ENCODE measurements at regions not wholly inside any gene's neighbourhood (a gene's known extent, or its start where the extent isn't known, plus 50 kb on each side); places are given as distances from the start of the nearest gene placed in this dataset.

DNA sequence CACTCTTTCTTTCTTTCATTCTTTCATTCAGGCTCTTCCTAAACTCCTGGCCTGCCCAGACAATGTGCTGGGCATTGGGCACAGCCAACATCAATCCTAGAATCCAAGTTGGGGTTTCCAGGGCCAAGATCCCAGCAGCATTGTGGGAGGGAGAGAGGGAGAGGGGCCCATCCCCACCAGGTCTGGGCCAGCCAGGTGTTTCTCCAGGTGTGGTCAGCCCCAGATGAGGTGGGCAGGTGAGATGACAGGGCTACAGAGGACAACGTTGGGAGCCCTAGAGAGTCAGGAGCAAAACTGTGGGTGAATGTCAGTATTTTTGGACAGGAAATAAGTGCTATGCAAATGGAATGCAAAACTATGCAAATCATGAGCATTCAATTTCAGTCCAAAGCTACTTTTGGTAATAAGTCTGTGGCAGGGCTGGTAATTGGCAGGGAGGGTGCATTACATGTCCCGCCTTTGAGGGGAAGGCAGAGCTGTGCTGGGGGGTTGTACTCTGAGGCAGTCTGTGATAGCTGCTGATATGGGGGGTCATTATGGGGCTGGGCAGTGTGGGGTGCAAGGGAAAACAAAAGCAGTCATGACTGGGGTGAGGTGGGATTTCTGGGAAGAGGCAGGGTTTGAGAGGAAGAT, 139.9 kb upstream of the IGSF21 start:
- ChIA-PET CTCF (interaction anchor here (1.5 kb wide), 1 partner anchor 12 kb away, joined by 3 read pairs; no protein-coding TSS in a partner anchor), POLR2A (no interaction called here)
- no peak for DNase-seq (ENCODE audit: extremely low spot score)
- TF ChIP-seq CTCF (IDR thresholded peaks at IDR 0.05; ENCODE audit: control extremely low read depth, extremely low read depth, low read depth, missing control alignments): no peak

- ChIA-PET POLR2A (no interaction called here), CTCF (no interaction called here)
- no peak for DNase-seq (ENCODE audit: extremely low spot score)
- TF ChIP-seq CTCF (IDR thresholded peaks at IDR 0.05; ENCODE audit: control extremely low read depth, extremely low read depth, low read depth, missing control alignments): no peak
Measured at GRCh38 chr1:17970757-17971156, 136.8 kb upstream of the IGSF21 start.

DNA sequence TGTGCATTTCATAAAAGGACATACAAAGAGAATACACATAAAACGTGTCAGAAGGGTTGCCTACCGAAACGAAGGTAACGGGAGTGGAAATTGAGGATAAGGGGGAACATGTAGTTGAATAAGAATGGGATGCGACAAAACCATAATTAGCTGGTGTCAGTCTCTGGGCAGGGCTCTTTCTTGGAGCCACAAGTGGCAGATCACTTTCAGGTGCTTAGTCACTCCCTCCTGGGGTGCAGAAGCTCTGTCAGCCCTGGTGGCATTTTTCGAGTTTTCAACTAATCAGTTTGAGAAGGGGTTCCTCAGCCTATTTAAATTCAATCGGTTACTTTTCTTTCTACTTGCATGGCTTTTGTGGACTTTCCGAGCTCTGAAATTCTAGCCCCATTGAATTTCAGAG, 133.9 kb upstream of the IGSF21 start:
- no peak for TF ChIP-seq CTCF (IDR thresholded peaks at IDR 0.05; ENCODE audit: control extremely low read depth, extremely low read depth, low read depth, missing control alignments)
- ChIA-PET POLR2A (no interaction called here), CTCF (no interaction called here)
- DNase-seq (ENCODE audit: extremely low spot score): no peak

DNA sequence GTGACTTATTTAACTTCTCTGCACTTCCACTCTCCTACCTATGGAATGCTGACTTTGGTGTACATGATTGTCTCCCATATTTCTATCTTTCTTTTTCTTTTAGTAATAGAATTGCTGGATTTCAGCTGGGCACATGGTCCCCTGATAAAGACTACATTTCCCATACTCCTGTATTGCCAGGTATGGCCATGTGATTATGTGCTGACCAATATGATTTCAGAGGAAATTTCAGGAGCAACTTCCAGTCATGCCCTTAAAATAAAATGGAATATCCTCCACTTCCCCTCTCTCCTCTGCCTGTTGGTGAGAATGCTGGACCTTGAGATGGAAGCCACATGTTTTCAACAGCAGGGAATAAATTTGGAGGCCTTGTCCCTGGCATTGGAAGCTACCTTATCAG, 130.7 kb upstream of the IGSF21 start:
- CTCF ChIA-PET: no interaction called here
- POLR2A ChIA-PET: no interaction called here
- no peak for TF ChIP-seq CTCF (IDR thresholded peaks at IDR 0.05; ENCODE audit: control extremely low read depth, extremely low read depth, low read depth, missing control alignments)
- no peak for DNase-seq (ENCODE audit: extremely low spot score)

DNA sequence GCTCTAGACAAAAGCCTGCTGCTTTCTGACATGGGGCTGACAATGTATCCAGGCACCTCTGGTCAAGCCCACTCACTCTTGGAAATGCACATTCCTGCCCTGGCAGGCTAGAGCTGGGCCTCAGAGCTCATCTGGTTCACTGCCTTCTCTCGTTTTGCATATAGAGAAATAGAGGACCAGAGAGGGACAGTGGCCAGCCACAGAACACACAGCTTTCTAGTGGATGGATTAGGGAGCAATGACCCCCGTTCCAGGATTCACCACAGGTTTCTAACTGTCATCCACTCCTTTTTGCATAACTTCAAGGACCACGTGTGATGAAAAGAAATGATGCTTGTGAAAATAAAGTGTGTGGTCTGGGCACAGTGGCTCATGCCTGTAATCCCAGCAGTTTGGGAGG, 129.6 kb upstream of the IGSF21 start:
- no peak for DNase-seq (ENCODE audit: extremely low spot score)
- POLR2A ChIA-PET: no interaction called here
- TF ChIP-seq CTCF (IDR thresholded peaks at IDR 0.05; ENCODE audit: control extremely low read depth, extremely low read depth, low read depth, missing control alignments): no peak
- CTCF ChIA-PET: no interaction called here

- no peak for TF ChIP-seq CTCF (IDR thresholded peaks at IDR 0.05; ENCODE audit: control extremely low read depth, extremely low read depth, low read depth, missing control alignments)
- DNase-seq (ENCODE audit: extremely low spot score): no peak
- ChIA-PET POLR2A (no interaction called here), CTCF (interaction anchor here (1.0 kb wide), 1 partner anchor 15 kb away, joined by 3 read pairs; no protein-coding TSS in a partner anchor)
Measured at GRCh38 chr1:17979815-17980214, 127.8 kb upstream of the IGSF21 start.

DNA sequence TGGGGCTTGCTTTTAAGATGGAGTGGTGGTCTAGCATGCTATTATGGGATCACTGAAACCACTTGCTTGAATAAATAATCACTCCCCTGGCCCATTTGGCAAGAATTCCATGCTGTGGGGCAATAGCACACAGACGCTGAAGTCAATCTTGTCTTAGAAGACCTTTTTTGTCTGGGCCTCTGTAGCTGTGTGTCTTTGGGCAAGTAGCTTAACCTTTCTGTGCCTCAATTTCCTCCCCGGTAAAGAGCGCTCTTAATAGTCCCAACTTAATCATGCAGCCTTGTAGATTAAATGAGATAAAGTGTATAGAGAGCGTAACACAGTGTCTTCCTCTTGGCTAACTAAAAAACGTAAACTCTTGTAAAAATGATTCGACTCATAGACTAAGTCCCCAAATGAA, 125.4 kb upstream of the IGSF21 start:
- ChIA-PET CTCF (no interaction called here), POLR2A (no interaction called here)
- no peak for DNase-seq (ENCODE audit: extremely low spot score)
- TF ChIP-seq CTCF (IDR thresholded peaks at IDR 0.05; ENCODE audit: control extremely low read depth, extremely low read depth, low read depth, missing control alignments): no peak
